H1 (cell line): ENCODE measurements at regions not wholly inside any gene's neighbourhood (a gene's known extent, or its start where the extent isn't known, plus 50 kb on each side); places are given as distances from the start of the nearest gene placed in this dataset.

Source experiments
- CHD7 ChIP-seq: fragments of 300-600 bp; sonication (generic); IDR thresholded peaks from 2 replicates; pipeline ENCODE4 v1.7.1; 2012; ENCODE audit warnings: low read length, moderate library complexity, mild to moderate bottlenecking, inconsistent platforms; ENCODE audit not compliant: insufficient replicate concordance
- GTF2F1 ChIP-seq: IDR thresholded peaks from 2 replicates; pipeline ENCODE4 v1.6.1; 2012; ENCODE audit warnings: low read depth, low read length, improper control_type of control experiment, borderline replicate concordance
- RAD21 ChIP-seq, 2 experiments: IDR thresholded peaks in 1 of 2; conservative IDR thresholded peaks in 1 of 2; 2 replicates each; pipeline ENCODE4 v1.6.1; 2011; ENCODE audit warnings: low read depth in 2 of 2, low read length in 2 of 2, improper control_type of control experiment in 1 of 2, inconsistent platforms in 1 of 2, mild to moderate bottlenecking in 1 of 2, moderate library complexity in 1 of 2
- RBBP5 ChIP-seq: IDR thresholded peaks from 2 replicates; pipeline ENCODE4 v1.7.1; 2012; ENCODE audit warnings: low read depth, mild to moderate bottlenecking, inconsistent platforms, low read length, moderate library complexity, borderline replicate concordance
- RNF2 ChIP-seq: fragments of 200-900, 300-1000 bp; sonication (generic); IDR thresholded peaks from 2 replicates; pipeline ENCODE4 v1.7.1; 2016; ENCODE audit warnings: borderline replicate concordance, low read depth, mild to moderate bottlenecking, antibody characterized with exemption, low read length; ENCODE audit not compliant: poor library complexity, severe bottlenecking; ENCODE audit errors: missing control alignments
- SIN3A ChIP-seq, 2 experiments: IDR thresholded peaks in 1 of 2; conservative IDR thresholded peaks in 1 of 2; 2 replicates each; pipeline ENCODE4 v1.6.1; 2011 to 2012; ENCODE audit warnings: low read length in 2 of 2, improper control_type of control experiment in 1 of 2, low read depth in 1 of 2, mild to moderate bottlenecking in 1 of 2
- TF ChIP-seq, protein P1 (sequence below), 3 experiments: IDR thresholded peaks; 1 replicate in 2 of 3; 2 replicates in 1 of 3; pipeline versions ENCODE4 v1.5.1 to v1.6.1; 2011; ENCODE audit warnings: low read length in 3 of 3, mild to moderate bottlenecking in 3 of 3, inconsistent platforms in 2 of 3, low read depth in 1 of 3, moderate library complexity in 1 of 3; ENCODE audit not compliant: insufficient read depth in 1 of 3; ENCODE audit errors: control extremely low read depth in 1 of 3

GRCh38 chr5:165805756-165806155 lies 2300.3 kb downstream of the MAT2B start (continued):
- TF ChIP-seq CHD7 = no peak
- no peak for TF ChIP-seq SIN3A (conservative IDR thresholded peaks at IDR 0.05 in 1 of 2, IDR thresholded peaks at IDR 0.05 in 1 of 2; ENCODE audit: low read depth in 1 of 2, low read length in 2 of 2)
- TF ChIP-seq RNF2 = no peak
- TF ChIP-seq, protein P1, sequence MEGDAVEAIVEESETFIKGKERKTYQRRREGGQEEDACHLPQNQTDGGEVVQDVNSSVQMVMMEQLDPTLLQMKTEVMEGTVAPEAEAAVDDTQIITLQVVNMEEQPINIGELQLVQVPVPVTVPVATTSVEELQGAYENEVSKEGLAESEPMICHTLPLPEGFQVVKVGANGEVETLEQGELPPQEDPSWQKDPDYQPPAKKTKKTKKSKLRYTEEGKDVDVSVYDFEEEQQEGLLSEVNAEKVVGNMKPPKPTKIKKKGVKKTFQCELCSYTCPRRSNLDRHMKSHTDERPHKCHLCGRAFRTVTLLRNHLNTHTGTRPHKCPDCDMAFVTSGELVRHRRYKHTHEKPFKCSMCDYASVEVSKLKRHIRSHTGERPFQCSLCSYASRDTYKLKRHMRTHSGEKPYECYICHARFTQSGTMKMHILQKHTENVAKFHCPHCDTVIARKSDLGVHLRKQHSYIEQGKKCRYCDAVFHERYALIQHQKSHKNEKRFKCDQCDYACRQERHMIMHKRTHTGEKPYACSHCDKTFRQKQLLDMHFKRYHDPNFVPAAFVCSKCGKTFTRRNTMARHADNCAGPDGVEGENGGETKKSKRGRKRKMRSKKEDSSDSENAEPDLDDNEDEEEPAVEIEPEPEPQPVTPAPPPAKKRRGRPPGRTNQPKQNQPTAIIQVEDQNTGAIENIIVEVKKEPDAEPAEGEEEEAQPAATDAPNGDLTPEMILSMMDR (IDR thresholded peaks at IDR 0.05; ENCODE audit: control extremely low read depth in 1 of 3, insufficient read depth in 1 of 3, low read depth in 1 of 3, low read length in 3 of 3) = peak; percentile 11 to 49 (median 47); a peak in 3 of 4 replicates
- TF ChIP-seq RAD21 (IDR thresholded peaks at IDR 0.05 in 1 of 2, conservative IDR thresholded peaks at IDR 0.05 in 1 of 2; ENCODE audit: low read depth in 2 of 2, low read length in 2 of 2) = peak; percentile 61 to 73
- no peak for TF ChIP-seq GTF2F1
- no peak for TF ChIP-seq RBBP5
